Panc1 (cell line): ENCODE measurements at regions not wholly inside any gene's neighbourhood (a gene's known extent, or its start where the extent isn't known, plus 50 kb on each side); places are given as distances from the start of the nearest gene placed in this dataset.

Experiments used
- ATAC-seq: fragments of 200-7000 bp; cut with Tn5 transposase; 2 replicates; pipeline ENCODE4 v1.9.1; 2020; ENCODE audit warnings: mild to moderate bottlenecking, moderate library complexity
- BruUV-seq: library from RNA; stranded (reverse); fragments of 400-500 nt; replicated peaks from 2 replicates; lab custom pipeline; 2021; lab: Mats Ljungman, UMichigan
- CTCF ChIA-PET: fragments of 300-600 bp; sonication (Branson Sonifier 250); formaldehyde crosslinking; loops from one replicate; lab custom pipeline; 2022; ENCODE audit warnings: antibody characterized with exemption; lab: Charles Lee
- POLR2A ChIA-PET: fragments of 300-600 bp; sonication (Branson Sonifier 250); formaldehyde crosslinking; loops from one replicate; lab custom pipeline; 2022; ENCODE audit warnings: antibody characterized with exemption; lab: Charles Lee
- DNase-seq: peaks from one replicate; pipeline ENCODE4 v3.0.0-alpha.2; 2010; ENCODE audit warnings: low read depth, low spot score
- H3K27ac ChIP-seq: 2 replicates; pipeline ENCODE4 v1.5.1; 2011; ENCODE audit warnings: mild to moderate bottlenecking, low read length, inconsistent platforms
- H3K27me3 ChIP-seq: fragments of 200-500 bp; sonication (Bioruptor generic); 2 replicates; pipeline ENCODE4 v1.6.0; 2014; ENCODE audit warnings: low read length, inconsistent platforms; ENCODE audit not compliant: control insufficient read depth, insufficient read depth
- H3K36me3 ChIP-seq: fragments of 200-500 bp; sonication (Bioruptor generic); 2 replicates; pipeline ENCODE4 v1.5.1; 2014; ENCODE audit warnings: inconsistent platforms, mild to moderate bottlenecking, low read length, moderate library complexity; ENCODE audit not compliant: control insufficient read depth, insufficient read depth
- H3K4me1 ChIP-seq: 2 replicates; pipeline ENCODE4 v1.5.1; 2011; ENCODE audit warnings: inconsistent platforms, mild to moderate bottlenecking, low read length, moderate library complexity; ENCODE audit not compliant: control insufficient read depth, insufficient read depth
- H3K4me3 ChIP-seq, 2 experiments: 2 replicates each; pipeline ENCODE4 v1.5.1; 2011 to 2012; ENCODE audit warnings: low read depth in 2 of 2, low read length in 2 of 2, mild to moderate bottlenecking in 2 of 2, inconsistent platforms in 1 of 2, moderate library complexity in 1 of 2
- H3K9me3 ChIP-seq: fragments of 200-500 bp; sonication (Bioruptor generic); 2 replicates; pipeline ENCODE4 v1.5.1; 2014; ENCODE audit warnings: low read depth, mild to moderate bottlenecking, inconsistent platforms, low read length, moderate library complexity; ENCODE audit not compliant: control insufficient read depth, insufficient read depth
- CTCF ChIP-seq: fragments of 450-650 bp; IDR thresholded peaks from 2 replicates; pipeline ENCODE4 v1.5.1; 2017; ENCODE audit warnings: mild to moderate bottlenecking
- POLR2AphosphoS5 ChIP-seq: IDR thresholded peaks from 2 replicates; pipeline ENCODE4 v1.6.1; 2012; ENCODE audit warnings: mild to moderate bottlenecking, low read depth, low read length, moderate library complexity
- REST ChIP-seq, 2 experiments: IDR thresholded peaks; 2 replicates each; pipeline ENCODE4 v1.6.1; 2011 to 2012; ENCODE audit warnings: low read depth in 2 of 2, control low read depth in 1 of 2, low read length in 1 of 2, mild to moderate bottlenecking in 1 of 2, moderate library complexity in 1 of 2; ENCODE audit not compliant: insufficient read depth in 1 of 2
- SIN3A ChIP-seq: IDR thresholded peaks from 2 replicates; pipeline ENCODE4 v1.6.1; 2012; ENCODE audit warnings: low read depth, mild to moderate bottlenecking, low read length, moderate library complexity, borderline replicate concordance; ENCODE audit not compliant: insufficient read depth
- TCF7L2 ChIP-seq: IDR thresholded peaks from 2 replicates; pipeline ENCODE4 v1.6.1; 2011; ENCODE audit warnings: mild to moderate bottlenecking, low read depth, low read length, inconsistent platforms
- in situ Hi-C: cut with HindIII; loops from 2 replicates; pipeline ENCODE4 v1.10.0; 2016; ENCODE audit warnings: low sequenced_read_pairs, low pct_unique_long_range_greater_than_20kb
- intact Hi-C: fragments of 100-400 bp; cut with micrococcal nuclease; formaldehyde crosslinking; loops from one replicate; pipeline ENCODE4 v1.10.0; 2022; ENCODE audit not compliant: unreplicated experiment

- H3K27me3 ChIP-seq: 0 out of 2 replicates have a peak, but pooled peaks cover 2% of the 10 kb centered on the region
- no TSS peak for BruUV-seq
- H3K4me1 ChIP-seq: no peaks in the 10 kb centered on the region
- H3K27ac ChIP-seq: no peak overlapping the region
- H3K36me3 ChIP-seq: no peaks in the 10 kb centered on the region
- in situ Hi-C loops: no loop called here
- ChIA-PET POLR2A (no interaction called here), CTCF (no interaction called here)
- intact Hi-C loops: no loop called here
- TF ChIP-seq TCF7L2 (no peak), REST (IDR thresholded peaks at IDR 0.05; ENCODE audit: insufficient read depth in 1 of 2, low read depth in 2 of 2, low read length in 1 of 2) (no peak), CTCF (no peak), POLR2AphosphoS5 (no peak), SIN3A (no peak)
- no peaks in the 10 kb centered on the region for H3K9me3 ChIP-seq
- DNase-seq (no peak), ATAC-seq (no peak)
- no peak overlapping the region for H3K4me3 ChIP-seq
Observed at GRCh38 chr13:112124141-112124540, 57.2 kb downstream of the SOX1 start.

DNA sequence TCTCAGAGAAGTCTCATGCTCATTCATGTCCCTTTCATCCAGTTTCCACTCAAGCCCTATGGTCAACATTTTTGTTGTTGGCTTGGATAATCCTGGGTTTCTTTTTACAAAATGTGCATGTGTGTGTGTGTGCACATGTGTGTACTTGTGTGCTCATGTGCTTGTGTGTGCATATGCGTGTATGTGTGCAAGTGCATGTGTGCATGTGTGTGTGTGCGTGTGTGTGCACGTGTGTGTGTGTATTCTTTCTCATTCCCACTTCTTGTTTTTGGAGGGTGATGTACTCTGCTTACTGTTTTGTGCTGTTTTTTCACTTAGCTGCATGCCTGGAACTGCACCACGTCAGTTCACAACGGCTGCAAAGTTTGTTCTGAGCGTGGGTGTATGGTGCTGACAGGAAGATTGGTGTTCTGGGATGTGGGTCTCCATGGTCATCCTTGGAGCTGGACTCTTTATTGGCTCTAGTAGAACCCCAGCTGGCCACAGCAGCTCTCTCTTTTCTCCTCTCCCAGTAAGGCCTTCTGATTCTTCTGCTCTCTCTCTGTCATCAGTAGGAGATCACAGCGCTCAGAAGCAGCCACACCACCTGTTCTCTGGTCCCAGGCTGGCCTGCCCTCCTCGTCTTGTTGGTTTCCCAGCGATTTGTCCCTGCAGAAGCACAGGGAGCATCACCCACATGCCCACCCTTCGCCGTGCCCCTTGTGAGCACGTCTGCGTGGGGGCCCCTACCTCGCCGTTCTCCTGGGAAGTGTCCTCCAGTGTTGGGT, 60.8 kb downstream of the SOX1 start:
- no TSS peak for BruUV-seq
- no peak overlapping the region for H3K27ac ChIP-seq
- in situ Hi-C loops (no loop called here), intact Hi-C loops (no loop called here)
- no peaks in the 10 kb centered on the region for H3K9me3 ChIP-seq
- DNase-seq (no peak), ATAC-seq (no peak)
- ChIA-PET CTCF (no interaction called here), POLR2A (no interaction called here)
- no peak overlapping the region for H3K4me3 ChIP-seq
- H3K4me1 ChIP-seq: no peaks in the 10 kb centered on the region
- peaks cover 2% of the 10 kb centered on the region; the same call in 1 of the 2 replicates for H3K27me3 ChIP-seq
- TF ChIP-seq CTCF: no peak
- TF ChIP-seq SIN3A: no peak
- no peak for TF ChIP-seq POLR2AphosphoS5
- no peak for TF ChIP-seq REST (IDR thresholded peaks at IDR 0.05; ENCODE audit: insufficient read depth in 1 of 2, low read depth in 2 of 2, low read length in 1 of 2)
- TF ChIP-seq TCF7L2: no peak
- H3K36me3 ChIP-seq: no peaks in the 10 kb centered on the region
